ENCODE measurements at regions not wholly inside any gene's neighbourhood (a gene's known extent, or its start where the extent isn't known, plus 50 kb on each side); places are given as distances from the start of the nearest gene placed in this dataset.

DNA sequence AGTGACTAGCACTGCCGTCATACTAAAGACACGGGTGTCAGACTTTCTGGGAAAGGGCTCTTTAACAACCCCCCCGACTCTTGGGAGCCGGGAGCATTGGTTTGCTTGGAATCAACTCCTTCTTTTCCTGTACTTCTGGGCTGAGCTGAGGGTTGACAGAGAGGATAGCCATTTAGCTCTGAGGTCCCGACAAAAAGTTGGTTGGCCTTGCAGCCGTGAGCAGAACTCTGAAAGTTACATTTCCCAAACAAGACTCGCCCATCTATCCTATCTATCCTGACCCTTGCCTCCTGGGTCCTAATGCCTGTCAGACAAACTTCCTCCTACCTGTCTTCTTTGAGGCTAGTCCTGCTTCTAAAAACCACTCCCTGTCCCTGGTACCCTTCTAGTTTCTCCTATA, 460.8 kb upstream of the TOM1L1 start:
- Histone ChIP-seq H3K9ac (ENCODE audit: low read depth in 1 of 2, low read length in 2 of 2) (no peak overlapping the region), H3K9me3 (ENCODE audit: control insufficient read depth in 4 of 4, low read length in 3 of 4) (no peaks in the 10 kb centered on the region), H3K4me3 (ENCODE audit: low read depth in 1 of 3, low read length in 3 of 3) (no peak overlapping the region), H3K36me3 (ENCODE audit: control insufficient read depth in 4 of 4, insufficient read depth in 3 of 4, low read depth in 1 of 4, low read length in 3 of 4) (no peaks in the 10 kb centered on the region), H3K27ac (ENCODE audit: low read depth in 1 of 2, low read length in 2 of 2) (no peak overlapping the region), H3K4me1 (ENCODE audit: control insufficient read depth in 4 of 4, insufficient read depth in 4 of 4, low read length in 3 of 4) (no peaks in the 10 kb centered on the region), H3K27me3 (ENCODE audit: control insufficient read depth in 4 of 4, insufficient read depth in 4 of 4, low read length in 3 of 4) (peaks cover 0 to 3% (median 0%) of the 10 kb centered on the region in 4 donors)
- no peak for TF ChIP-seq HNF4G (IDR thresholded peaks at IDR 0.05)
- no peak for TF ChIP-seq EGR1 (IDR thresholded peaks at IDR 0.05; ENCODE audit: low read depth in 2 of 2)
- TF ChIP-seq, protein P1, sequence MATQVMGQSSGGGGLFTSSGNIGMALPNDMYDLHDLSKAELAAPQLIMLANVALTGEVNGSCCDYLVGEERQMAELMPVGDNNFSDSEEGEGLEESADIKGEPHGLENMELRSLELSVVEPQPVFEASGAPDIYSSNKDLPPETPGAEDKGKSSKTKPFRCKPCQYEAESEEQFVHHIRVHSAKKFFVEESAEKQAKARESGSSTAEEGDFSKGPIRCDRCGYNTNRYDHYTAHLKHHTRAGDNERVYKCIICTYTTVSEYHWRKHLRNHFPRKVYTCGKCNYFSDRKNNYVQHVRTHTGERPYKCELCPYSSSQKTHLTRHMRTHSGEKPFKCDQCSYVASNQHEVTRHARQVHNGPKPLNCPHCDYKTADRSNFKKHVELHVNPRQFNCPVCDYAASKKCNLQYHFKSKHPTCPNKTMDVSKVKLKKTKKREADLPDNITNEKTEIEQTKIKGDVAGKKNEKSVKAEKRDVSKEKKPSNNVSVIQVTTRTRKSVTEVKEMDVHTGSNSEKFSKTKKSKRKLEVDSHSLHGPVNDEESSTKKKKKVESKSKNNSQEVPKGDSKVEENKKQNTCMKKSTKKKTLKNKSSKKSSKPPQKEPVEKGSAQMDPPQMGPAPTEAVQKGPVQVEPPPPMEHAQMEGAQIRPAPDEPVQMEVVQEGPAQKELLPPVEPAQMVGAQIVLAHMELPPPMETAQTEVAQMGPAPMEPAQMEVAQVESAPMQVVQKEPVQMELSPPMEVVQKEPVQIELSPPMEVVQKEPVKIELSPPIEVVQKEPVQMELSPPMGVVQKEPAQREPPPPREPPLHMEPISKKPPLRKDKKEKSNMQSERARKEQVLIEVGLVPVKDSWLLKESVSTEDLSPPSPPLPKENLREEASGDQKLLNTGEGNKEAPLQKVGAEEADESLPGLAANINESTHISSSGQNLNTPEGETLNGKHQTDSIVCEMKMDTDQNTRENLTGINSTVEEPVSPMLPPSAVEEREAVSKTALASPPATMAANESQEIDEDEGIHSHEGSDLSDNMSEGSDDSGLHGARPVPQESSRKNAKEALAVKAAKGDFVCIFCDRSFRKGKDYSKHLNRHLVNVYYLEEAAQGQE (IDR thresholded peaks at IDR 0.05) = no peak
- no peak for TF ChIP-seq RAD21 (IDR thresholded peaks at IDR 0.05)
- TF ChIP-seq TAF1 (conservative IDR thresholded peaks at IDR 0.05) = no peak
- no peak for TF ChIP-seq RXRA (IDR thresholded peaks at IDR 0.05)
- no peak for TF ChIP-seq JUND (IDR thresholded peaks at IDR 0.05)
- TF ChIP-seq GABPA (IDR thresholded peaks at IDR 0.05 in 1 of 2, conservative IDR thresholded peaks at IDR 0.05 in 1 of 2) = no peak
- TF ChIP-seq YY1 (IDR thresholded peaks at IDR 0.05) = no peak
- no peak for TF ChIP-seq FOXA1 (IDR thresholded peaks at IDR 0.05)
- no peak for TF ChIP-seq SP1 (IDR thresholded peaks at IDR 0.05)
- no peak for DNase-seq (ENCODE audit: low spot score)
- 67% methylated on average over 7 of the region's 7 CpGs for whole genome bisulfite sequencing

DNA sequence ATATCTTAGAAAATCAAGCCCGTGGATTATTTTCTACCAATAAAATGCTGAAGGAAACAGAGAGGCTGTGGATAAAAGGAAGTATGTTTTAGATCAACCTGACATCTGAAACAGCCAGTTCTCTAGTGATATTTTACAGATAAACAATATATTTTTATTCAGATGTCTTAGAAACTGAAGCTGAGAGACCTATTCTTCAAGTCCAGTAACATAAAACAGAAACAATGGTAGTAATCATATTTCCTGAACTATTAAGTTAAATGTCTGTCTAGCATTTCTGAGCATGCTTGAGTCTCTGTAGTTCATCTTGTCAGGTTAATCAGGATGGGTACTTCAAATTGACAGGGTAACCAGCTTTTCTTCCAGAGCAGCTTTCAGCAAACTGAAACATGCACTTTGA, 449.6 kb upstream of the TOM1L1 start:
- Histone ChIP-seq H3K27me3 (ENCODE audit: control insufficient read depth in 4 of 4, insufficient read depth in 4 of 4, low read length in 3 of 4) (no peaks in the 10 kb centered on the region), H3K9me3 (ENCODE audit: control insufficient read depth in 4 of 4, low read length in 3 of 4) (peaks cover 0 to 10% (median 0%) of the 10 kb centered on the region in 4 donors), H3K36me3 (ENCODE audit: control insufficient read depth in 4 of 4, insufficient read depth in 3 of 4, low read depth in 1 of 4, low read length in 3 of 4) (no peaks in the 10 kb centered on the region), H3K4me1 (ENCODE audit: control insufficient read depth in 4 of 4, insufficient read depth in 4 of 4, low read length in 3 of 4) (no peaks in the 10 kb centered on the region), H3K9ac (ENCODE audit: low read depth in 1 of 2, low read length in 2 of 2) (no peak overlapping the region), H3K4me3 (ENCODE audit: low read depth in 1 of 3, low read length in 3 of 3) (no peak overlapping the region), H3K27ac (ENCODE audit: low read depth in 1 of 2, low read length in 2 of 2) (no peak overlapping the region)
- TF ChIP-seq, protein P2, sequence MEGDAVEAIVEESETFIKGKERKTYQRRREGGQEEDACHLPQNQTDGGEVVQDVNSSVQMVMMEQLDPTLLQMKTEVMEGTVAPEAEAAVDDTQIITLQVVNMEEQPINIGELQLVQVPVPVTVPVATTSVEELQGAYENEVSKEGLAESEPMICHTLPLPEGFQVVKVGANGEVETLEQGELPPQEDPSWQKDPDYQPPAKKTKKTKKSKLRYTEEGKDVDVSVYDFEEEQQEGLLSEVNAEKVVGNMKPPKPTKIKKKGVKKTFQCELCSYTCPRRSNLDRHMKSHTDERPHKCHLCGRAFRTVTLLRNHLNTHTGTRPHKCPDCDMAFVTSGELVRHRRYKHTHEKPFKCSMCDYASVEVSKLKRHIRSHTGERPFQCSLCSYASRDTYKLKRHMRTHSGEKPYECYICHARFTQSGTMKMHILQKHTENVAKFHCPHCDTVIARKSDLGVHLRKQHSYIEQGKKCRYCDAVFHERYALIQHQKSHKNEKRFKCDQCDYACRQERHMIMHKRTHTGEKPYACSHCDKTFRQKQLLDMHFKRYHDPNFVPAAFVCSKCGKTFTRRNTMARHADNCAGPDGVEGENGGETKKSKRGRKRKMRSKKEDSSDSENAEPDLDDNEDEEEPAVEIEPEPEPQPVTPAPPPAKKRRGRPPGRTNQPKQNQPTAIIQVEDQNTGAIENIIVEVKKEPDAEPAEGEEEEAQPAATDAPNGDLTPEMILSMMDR (IDR thresholded peaks at IDR 0.05; ENCODE audit: low read depth, low read length, missing input control) = no peak
- TF ChIP-seq SP1 (IDR thresholded peaks at IDR 0.05) (no peak), GABPA (IDR thresholded peaks at IDR 0.05 in 1 of 2, conservative IDR thresholded peaks at IDR 0.05 in 1 of 2) (no peak), NR2F2 (IDR thresholded peaks at IDR 0.05) (no peak), HNF4G (IDR thresholded peaks at IDR 0.05) (no peak), HNF4A (conservative IDR thresholded peaks at IDR 0.05) (no peak), YY1 (IDR thresholded peaks at IDR 0.05) (no peak), TAF1 (conservative IDR thresholded peaks at IDR 0.05) (no peak)
- TF ChIP-seq, protein P3, sequence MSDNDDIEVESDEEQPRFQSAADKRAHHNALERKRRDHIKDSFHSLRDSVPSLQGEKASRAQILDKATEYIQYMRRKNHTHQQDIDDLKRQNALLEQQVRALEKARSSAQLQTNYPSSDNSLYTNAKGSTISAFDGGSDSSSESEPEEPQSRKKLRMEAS (IDR thresholded peaks at IDR 0.05) = no peak
- TF ChIP-seq, protein P1 (IDR thresholded peaks at IDR 0.05) = no peak
- no peak for DNase-seq (ENCODE audit: low spot score)
- WGBS = 61% methylated on average over 1 of the region's 1 CpG

Data from liver (tissue), 8 donors.